GM23338 (cell line): ENCODE measurements at regions not wholly inside any gene's neighbourhood (a gene's known extent, or its start where the extent isn't known, plus 50 kb on each side); places are given as distances from the start of the nearest gene placed in this dataset.

Source experiments
- ATAC-seq: fragments of 200-7000 bp; cut with Tn5 transposase; 3 replicates; pipeline ENCODE4 v1.9.1; 2020
- DNase-seq: peaks from one replicate; pipeline ENCODE4 v3.0.0-alpha.2; 2015; ENCODE audit warnings: low spot score
- H2AFZ ChIP-seq: fragments of 200-600 bp; sonication (generic); 2 replicates; pipeline ENCODE4 v1.8.0; 2016; ENCODE audit warnings: antibody characterized with exemption, mild to moderate bottlenecking, moderate library complexity
- H3F3A ChIP-seq: fragments of 200-600 bp; sonication (generic); replicated peaks from 2 replicates; pipeline ENCODE4 v1.8.0; 2017; ENCODE audit warnings: antibody characterized with exemption, mixed run types, low read depth
- H3K27ac ChIP-seq: fragments of 200-600 bp; sonication (generic); 2 replicates; pipeline ENCODE4 v1.6.1; 2016; ENCODE audit warnings: low read depth
- H3K27me3 ChIP-seq: fragments of 200-600 bp; sonication (generic); 2 replicates; pipeline ENCODE4 v1.8.0; 2016; ENCODE audit warnings: mild to moderate bottlenecking, mixed run types, moderate library complexity; ENCODE audit not compliant: insufficient read depth
- H3K36me3 ChIP-seq: fragments of 200-600 bp; sonication (generic); 2 replicates; pipeline ENCODE4 v1.8.0; 2016; ENCODE audit warnings: mild to moderate bottlenecking; ENCODE audit not compliant: insufficient read depth
- H3K4me1 ChIP-seq: fragments of 200-600 bp; sonication (generic); 2 replicates; pipeline ENCODE4 v1.8.0; 2016; ENCODE audit warnings: mild to moderate bottlenecking, moderate library complexity; ENCODE audit not compliant: insufficient read depth
- H3K4me2 ChIP-seq: fragments of 200-600 bp; sonication (generic); 2 replicates; pipeline ENCODE4 v1.7.1; 2017; ENCODE audit warnings: mixed run types
- H3K4me3 ChIP-seq: fragments of 200-600 bp; sonication (generic); 2 replicates; pipeline ENCODE4 v1.6.1; 2016; ENCODE audit warnings: mixed run types
- H3K79me2 ChIP-seq: fragments of 200-600 bp; sonication (generic); replicated peaks from 2 replicates; pipeline ENCODE4 v1.8.0; 2017; ENCODE audit warnings: mild to moderate bottlenecking; ENCODE audit not compliant: insufficient read depth
- H3K9me2 ChIP-seq: fragments of 200-600 bp; sonication (generic); 2 replicates; pipeline ENCODE4 v1.8.0; 2017; ENCODE audit not compliant: insufficient read depth
- H4K20me1 ChIP-seq: fragments of 200-600 bp; sonication (generic); replicated peaks from 2 replicates; pipeline ENCODE4 v1.8.0; 2017; ENCODE audit warnings: mild to moderate bottlenecking; ENCODE audit not compliant: insufficient read depth
- H3K27ac Mint-ChIP-seq: 2 replicates; pipeline ENCODE4 v1.8.0; 2020; ENCODE audit warnings: inconsistent platforms, mild to moderate bottlenecking, moderate library complexity, mixed read lengths
- H3K27me3 Mint-ChIP-seq: 3 replicates; pipeline ENCODE4 v1.8.0; 2022; ENCODE audit warnings: low read depth, mild to moderate bottlenecking, moderate library complexity, mixed read lengths, inconsistent platforms; ENCODE audit not compliant: insufficient read depth, poor library complexity
- H3K36me3 Mint-ChIP-seq: 3 replicates; pipeline ENCODE4 v1.8.0; 2021; ENCODE audit warnings: low read depth, mild to moderate bottlenecking, inconsistent platforms, moderate library complexity, mixed read lengths
- H3K4me1 Mint-ChIP-seq: 3 replicates; pipeline ENCODE4 v1.8.0; 2020; ENCODE audit warnings: mild to moderate bottlenecking, inconsistent platforms, mixed read lengths
- H3K4me3 Mint-ChIP-seq: 3 replicates; pipeline ENCODE4 v1.8.0; 2021; ENCODE audit warnings: moderate library complexity, mild to moderate bottlenecking, inconsistent platforms, mixed read lengths
- H3K9me3 Mint-ChIP-seq: 3 replicates; pipeline ENCODE4 v1.8.0; 2020; ENCODE audit warnings: moderate library complexity, mild to moderate bottlenecking, inconsistent platforms, mixed read lengths
- CREB1 ChIP-seq: fragments of 250-450 bp; sonication (Bioruptor Pico); IDR thresholded peaks from 2 replicates; pipeline ENCODE4 v1.5.0; 2020; ENCODE audit warnings: low read depth, mild to moderate bottlenecking, moderate library complexity
- EZH2 ChIP-seq: fragments of 200-600 bp; sonication (generic); IDR thresholded peaks from one replicate; pipeline ENCODE4 v1.8.0; 2017; ENCODE audit warnings: antibody characterized with exemption, mild to moderate bottlenecking, low read depth; ENCODE audit not compliant: unreplicated experiment
- EZH2phosphoT487 ChIP-seq: fragments of 200-600 bp; sonication (generic); IDR thresholded peaks from one replicate; pipeline ENCODE4 v1.8.1; 2018; ENCODE audit warnings: antibody characterized with exemption; ENCODE audit not compliant: unreplicated experiment
- JUNB ChIP-seq: IDR thresholded peaks from one replicate; pipeline ENCODE4 v1.6.1; 2016; ENCODE audit warnings: antibody characterized with exemption; ENCODE audit not compliant: unreplicated experiment
- NANOG ChIP-seq: IDR thresholded peaks from 2 replicates; pipeline ENCODE4 v1.6.1; 2016; ENCODE audit warnings: antibody characterized with exemption, borderline replicate concordance
- POLR2AphosphoS5 ChIP-seq: IDR thresholded peaks from 2 replicates; pipeline ENCODE4 v1.6.1; 2016; ENCODE audit warnings: antibody characterized with exemption, low read depth
- ZNF114 ChIP-seq: fragments of 250-450 bp; sonication (Bioruptor Pico); IDR thresholded peaks from 2 replicates; pipeline ENCODE4 v1.5.0; 2020; ENCODE audit warnings: mild to moderate bottlenecking, moderate library complexity
- ZNF331 ChIP-seq: fragments of 250-450 bp; sonication (Bioruptor Pico); IDR thresholded peaks from 2 replicates; pipeline ENCODE4 v1.5.0; 2020; ENCODE audit warnings: low read depth, mild to moderate bottlenecking, moderate library complexity
- TF ChIP-seq, protein P1 (sequence below): fragments of 250-450 bp; sonication (Bioruptor Pico); IDR thresholded peaks from 2 replicates; pipeline ENCODE4 v1.5.0; 2020; ENCODE audit warnings: mild to moderate bottlenecking, moderate library complexity
- TF ChIP-seq, protein P2 (sequence below): IDR thresholded peaks from 2 replicates; pipeline ENCODE4 v1.6.1; 2016; ENCODE audit warnings: antibody characterized with exemption
- TF ChIP-seq, protein P3 (sequence below): IDR thresholded peaks from one replicate; pipeline ENCODE4 v1.6.1; 2018; ENCODE audit warnings: antibody characterized with exemption; ENCODE audit not compliant: unreplicated experiment

DNA sequence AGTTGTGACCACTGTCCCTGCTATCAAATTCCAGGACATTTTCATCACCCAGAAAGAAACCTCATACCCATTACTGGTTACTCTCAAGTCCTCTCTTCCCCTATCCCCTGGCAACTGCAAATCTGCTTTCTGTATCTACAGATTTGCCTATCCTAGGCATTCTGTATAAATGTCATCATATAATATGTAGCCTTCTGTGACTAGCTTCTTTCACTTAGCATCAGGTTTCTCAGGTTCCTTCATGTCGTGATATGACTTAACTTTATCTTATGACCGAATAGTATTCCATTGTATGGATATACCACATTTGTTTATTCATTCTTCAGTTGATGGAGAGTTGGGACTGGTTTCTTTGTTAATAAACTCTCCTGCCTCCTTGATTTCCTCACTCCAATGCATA is 60.5 kb downstream of the PMAIP1 start:
- H3K79me2 ChIP-seq: no peaks in the 10 kb centered on the region
- H2AFZ ChIP-seq: no peak overlapping the region
- no peak overlapping the region for H3K4me3 Mint-ChIP-seq
- no peaks in the 10 kb centered on the region for H3K36me3 Mint-ChIP-seq
- H3K27me3 Mint-ChIP-seq: peaks cover 3% of the 10 kb centered on the region
- no peaks in the 10 kb centered on the region for H3K4me1 ChIP-seq
- H3K27ac ChIP-seq: no peak overlapping the region
- no peaks in the 10 kb centered on the region for H3K36me3 ChIP-seq
- H4K20me1 ChIP-seq: no peaks in the 10 kb centered on the region
- no peaks in the 10 kb centered on the region for H3K27me3 ChIP-seq
- no peak for ATAC-seq
- H3K4me3 ChIP-seq: no peak overlapping the region
- H3K9me3 Mint-ChIP-seq: no peaks in the 10 kb centered on the region
- TF ChIP-seq, protein P1, sequence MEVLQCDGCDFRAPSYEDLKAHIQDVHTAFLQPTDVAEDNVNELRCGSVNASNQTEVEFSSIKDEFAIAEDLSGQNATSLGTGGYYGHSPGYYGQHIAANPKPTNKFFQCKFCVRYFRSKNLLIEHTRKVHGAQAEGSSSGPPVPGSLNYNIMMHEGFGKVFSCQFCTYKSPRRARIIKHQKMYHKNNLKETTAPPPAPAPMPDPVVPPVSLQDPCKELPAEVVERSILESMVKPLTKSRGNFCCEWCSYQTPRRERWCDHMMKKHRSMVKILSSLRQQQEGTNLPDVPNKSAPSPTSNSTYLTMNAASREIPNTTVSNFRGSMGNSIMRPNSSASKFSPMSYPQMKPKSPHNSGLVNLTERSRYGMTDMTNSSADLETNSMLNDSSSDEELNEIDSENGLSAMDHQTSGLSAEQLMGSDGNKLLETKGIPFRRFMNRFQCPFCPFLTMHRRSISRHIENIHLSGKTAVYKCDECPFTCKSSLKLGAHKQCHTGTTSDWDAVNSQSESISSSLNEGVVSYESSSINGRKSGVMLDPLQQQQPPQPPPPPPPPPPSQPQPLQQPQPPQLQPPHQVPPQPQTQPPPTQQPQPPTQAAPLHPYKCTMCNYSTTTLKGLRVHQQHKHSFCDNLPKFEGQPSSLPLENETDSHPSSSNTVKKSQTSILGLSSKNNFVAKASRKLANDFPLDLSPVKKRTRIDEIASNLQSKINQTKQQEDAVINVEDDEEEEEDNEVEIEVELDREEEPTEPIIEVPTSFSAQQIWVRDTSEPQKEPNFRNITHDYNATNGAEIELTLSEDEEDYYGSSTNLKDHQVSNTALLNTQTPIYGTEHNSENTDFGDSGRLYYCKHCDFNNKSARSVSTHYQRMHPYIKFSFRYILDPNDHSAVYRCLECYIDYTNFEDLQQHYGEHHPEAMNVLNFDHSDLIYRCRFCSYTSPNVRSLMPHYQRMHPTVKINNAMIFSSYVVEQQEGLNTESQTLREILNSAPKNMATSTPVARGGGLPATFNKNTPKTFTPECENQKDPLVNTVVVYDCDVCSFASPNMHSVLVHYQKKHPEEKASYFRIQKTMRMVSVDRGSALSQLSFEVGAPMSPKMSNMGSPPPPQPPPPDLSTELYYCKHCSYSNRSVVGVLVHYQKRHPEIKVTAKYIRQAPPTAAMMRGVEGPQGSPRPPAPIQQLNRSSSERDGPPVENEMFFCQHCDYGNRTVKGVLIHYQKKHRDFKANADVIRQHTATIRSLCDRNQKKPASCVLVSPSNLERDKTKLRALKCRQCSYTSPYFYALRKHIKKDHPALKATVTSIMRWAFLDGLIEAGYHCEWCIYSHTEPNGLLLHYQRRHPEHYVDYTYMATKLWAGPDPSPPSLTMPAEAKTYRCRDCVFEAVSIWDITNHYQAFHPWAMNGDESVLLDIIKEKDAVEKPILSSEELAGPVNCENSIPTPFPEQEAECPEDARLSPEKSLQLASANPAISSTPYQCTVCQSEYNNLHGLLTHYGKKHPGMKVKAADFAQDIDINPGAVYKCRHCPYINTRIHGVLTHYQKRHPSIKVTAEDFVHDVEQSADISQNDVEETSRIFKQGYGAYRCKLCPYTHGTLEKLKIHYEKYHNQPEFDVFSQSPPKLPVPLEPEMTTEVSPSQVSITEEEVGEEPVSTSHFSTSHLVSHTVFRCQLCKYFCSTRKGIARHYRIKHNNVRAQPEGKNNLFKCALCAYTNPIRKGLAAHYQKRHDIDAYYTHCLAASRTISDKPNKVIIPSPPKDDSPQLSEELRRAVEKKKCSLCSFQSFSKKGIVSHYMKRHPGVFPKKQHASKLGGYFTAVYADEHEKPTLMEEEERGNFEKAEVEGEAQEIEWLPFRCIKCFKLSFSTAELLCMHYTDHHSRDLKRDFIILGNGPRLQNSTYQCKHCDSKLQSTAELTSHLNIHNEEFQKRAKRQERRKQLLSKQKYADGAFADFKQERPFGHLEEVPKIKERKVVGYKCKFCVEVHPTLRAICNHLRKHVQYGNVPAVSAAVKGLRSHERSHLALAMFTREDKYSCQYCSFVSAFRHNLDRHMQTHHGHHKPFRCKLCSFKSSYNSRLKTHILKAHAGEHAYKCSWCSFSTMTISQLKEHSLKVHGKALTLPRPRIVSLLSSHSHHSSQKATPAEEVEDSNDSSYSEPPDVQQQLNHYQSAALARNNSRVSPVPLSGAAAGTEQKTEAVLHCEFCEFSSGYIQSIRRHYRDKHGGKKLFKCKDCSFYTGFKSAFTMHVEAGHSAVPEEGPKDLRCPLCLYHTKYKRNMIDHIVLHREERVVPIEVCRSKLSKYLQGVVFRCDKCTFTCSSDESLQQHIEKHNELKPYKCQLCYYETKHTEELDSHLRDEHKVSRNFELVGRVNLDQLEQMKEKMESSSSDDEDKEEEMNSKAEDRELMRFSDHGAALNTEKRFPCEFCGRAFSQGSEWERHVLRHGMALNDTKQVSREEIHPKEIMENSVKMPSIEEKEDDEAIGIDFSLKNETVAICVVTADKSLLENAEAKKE (CRISPR knock-in tag): no peak
- TF ChIP-seq JUNB (no peak), EZH2phosphoT487 (no peak), EZH2 (no peak), CREB1 (no peak), ZNF331 (CRISPR knock-in tag) (no peak), POLR2AphosphoS5 (no peak), NANOG (no peak), ZNF114 (no peak)
- TF ChIP-seq, protein P2, sequence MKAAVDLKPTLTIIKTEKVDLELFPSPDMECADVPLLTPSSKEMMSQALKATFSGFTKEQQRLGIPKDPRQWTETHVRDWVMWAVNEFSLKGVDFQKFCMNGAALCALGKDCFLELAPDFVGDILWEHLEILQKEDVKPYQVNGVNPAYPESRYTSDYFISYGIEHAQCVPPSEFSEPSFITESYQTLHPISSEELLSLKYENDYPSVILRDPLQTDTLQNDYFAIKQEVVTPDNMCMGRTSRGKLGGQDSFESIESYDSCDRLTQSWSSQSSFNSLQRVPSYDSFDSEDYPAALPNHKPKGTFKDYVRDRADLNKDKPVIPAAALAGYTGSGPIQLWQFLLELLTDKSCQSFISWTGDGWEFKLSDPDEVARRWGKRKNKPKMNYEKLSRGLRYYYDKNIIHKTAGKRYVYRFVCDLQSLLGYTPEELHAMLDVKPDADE: no peak
- TF ChIP-seq, protein P3, sequence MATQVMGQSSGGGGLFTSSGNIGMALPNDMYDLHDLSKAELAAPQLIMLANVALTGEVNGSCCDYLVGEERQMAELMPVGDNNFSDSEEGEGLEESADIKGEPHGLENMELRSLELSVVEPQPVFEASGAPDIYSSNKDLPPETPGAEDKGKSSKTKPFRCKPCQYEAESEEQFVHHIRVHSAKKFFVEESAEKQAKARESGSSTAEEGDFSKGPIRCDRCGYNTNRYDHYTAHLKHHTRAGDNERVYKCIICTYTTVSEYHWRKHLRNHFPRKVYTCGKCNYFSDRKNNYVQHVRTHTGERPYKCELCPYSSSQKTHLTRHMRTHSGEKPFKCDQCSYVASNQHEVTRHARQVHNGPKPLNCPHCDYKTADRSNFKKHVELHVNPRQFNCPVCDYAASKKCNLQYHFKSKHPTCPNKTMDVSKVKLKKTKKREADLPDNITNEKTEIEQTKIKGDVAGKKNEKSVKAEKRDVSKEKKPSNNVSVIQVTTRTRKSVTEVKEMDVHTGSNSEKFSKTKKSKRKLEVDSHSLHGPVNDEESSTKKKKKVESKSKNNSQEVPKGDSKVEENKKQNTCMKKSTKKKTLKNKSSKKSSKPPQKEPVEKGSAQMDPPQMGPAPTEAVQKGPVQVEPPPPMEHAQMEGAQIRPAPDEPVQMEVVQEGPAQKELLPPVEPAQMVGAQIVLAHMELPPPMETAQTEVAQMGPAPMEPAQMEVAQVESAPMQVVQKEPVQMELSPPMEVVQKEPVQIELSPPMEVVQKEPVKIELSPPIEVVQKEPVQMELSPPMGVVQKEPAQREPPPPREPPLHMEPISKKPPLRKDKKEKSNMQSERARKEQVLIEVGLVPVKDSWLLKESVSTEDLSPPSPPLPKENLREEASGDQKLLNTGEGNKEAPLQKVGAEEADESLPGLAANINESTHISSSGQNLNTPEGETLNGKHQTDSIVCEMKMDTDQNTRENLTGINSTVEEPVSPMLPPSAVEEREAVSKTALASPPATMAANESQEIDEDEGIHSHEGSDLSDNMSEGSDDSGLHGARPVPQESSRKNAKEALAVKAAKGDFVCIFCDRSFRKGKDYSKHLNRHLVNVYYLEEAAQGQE: no peak
- H3K9me2 ChIP-seq: no peaks in the 10 kb centered on the region
- H3K4me2 ChIP-seq: no peak overlapping the region
- H3F3A ChIP-seq: no peaks in the 10 kb centered on the region
- H3K27ac Mint-ChIP-seq: no peak overlapping the region
- H3K4me1 Mint-ChIP-seq: peaks cover 10% of the 10 kb centered on the region; the same call in 2 of the 3 replicates
- DNase-seq: no peak
